ENCODE measurements at regions not wholly inside any gene's neighbourhood (a gene's known extent, or its start where the extent isn't known, plus 50 kb on each side); places are given as distances from the start of the nearest gene placed in this dataset.

DNA sequence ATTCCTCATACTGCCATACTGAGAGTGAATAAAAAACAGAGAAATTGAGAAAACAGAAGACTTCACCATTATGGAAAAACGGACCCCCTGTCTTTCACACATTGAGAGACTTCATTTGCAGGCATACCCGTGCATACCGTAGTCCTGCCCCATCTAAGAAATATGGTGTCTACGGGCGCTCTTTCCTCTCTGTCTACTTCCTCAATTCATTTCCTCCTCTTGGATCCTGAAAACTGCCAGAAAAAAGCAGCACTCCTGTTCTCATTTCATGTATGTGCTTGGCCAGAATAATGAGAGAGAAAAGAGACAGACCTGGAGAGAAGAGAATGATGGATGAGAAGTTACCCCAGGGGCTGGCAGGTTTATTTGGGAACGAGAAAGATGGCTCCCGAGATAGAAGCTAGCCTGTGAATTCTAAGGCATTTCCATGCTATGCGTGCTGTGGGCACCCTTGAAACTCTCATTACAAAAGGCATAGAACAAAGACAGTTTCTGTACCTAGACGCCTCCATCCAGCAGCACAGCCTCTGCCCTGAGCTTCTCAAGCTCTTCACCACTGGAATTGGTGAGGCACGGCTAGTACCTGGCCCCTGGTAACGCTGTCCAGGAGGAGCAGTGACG, 62.5 kb upstream of the EPHB3 start:
- TF ChIP-seq, protein P1, sequence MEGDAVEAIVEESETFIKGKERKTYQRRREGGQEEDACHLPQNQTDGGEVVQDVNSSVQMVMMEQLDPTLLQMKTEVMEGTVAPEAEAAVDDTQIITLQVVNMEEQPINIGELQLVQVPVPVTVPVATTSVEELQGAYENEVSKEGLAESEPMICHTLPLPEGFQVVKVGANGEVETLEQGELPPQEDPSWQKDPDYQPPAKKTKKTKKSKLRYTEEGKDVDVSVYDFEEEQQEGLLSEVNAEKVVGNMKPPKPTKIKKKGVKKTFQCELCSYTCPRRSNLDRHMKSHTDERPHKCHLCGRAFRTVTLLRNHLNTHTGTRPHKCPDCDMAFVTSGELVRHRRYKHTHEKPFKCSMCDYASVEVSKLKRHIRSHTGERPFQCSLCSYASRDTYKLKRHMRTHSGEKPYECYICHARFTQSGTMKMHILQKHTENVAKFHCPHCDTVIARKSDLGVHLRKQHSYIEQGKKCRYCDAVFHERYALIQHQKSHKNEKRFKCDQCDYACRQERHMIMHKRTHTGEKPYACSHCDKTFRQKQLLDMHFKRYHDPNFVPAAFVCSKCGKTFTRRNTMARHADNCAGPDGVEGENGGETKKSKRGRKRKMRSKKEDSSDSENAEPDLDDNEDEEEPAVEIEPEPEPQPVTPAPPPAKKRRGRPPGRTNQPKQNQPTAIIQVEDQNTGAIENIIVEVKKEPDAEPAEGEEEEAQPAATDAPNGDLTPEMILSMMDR (IDR thresholded peaks at IDR 0.05), result no peak
- TF ChIP-seq POLR2A (IDR thresholded peaks at IDR 0.05), result no peak
